AG04450 (cell line): ENCODE measurements at regions not wholly inside any gene's neighbourhood (a gene's known extent, or its start where the extent isn't known, plus 50 kb on each side); places are given as distances from the start of the nearest gene placed in this dataset.

Experiments used
- CTCF ChIA-PET: fragments of 300-600, 350-600 bp; formaldehyde crosslinking; extraction: SDS; loops from one replicate; lab custom pipeline; 2022; ENCODE audit warnings: antibody characterized with exemption, inconsistent platforms; lab: Charles Lee
- POLR2A ChIA-PET: fragments of 350-600 bp; formaldehyde crosslinking; extraction: SDS; loops from one replicate; lab custom pipeline; 2021; ENCODE audit warnings: antibody characterized with exemption, inconsistent platforms; lab: Yijun Ruan, JAX
- DNase-seq: peaks from one replicate; pipeline ENCODE4 v3.0.0-alpha.2; 2011; ENCODE audit warnings: low read depth, low spot score
- H3K27ac ChIP-seq: one replicate; pipeline ENCODE4 v1.5.1; 2012; ENCODE audit warnings: low read depth, low read length, control low read depth
- H3K27me3 ChIP-seq: one replicate; pipeline ENCODE4 v1.6.0; 2012; ENCODE audit warnings: low read length; ENCODE audit not compliant: control insufficient read depth, insufficient read depth
- H3K4me3 ChIP-seq: 2 replicates; pipeline ENCODE4 v1.5.1; 2011; ENCODE audit warnings: mild to moderate bottlenecking, low read depth, low read length, control low read depth
- H3K9me3 ChIP-seq: 2 replicates; pipeline ENCODE4 v1.5.1; 2012; ENCODE audit warnings: low read length; ENCODE audit not compliant: control insufficient read depth, insufficient read depth
- TF ChIP-seq, protein P1 (sequence below): IDR thresholded peaks from 2 replicates; pipeline ENCODE4 v1.5.1; 2011; ENCODE audit warnings: low read depth, low read length, control low read depth, inconsistent platforms

GRCh38 chr11:11129118-11129517 is 223.9 kb downstream of the CSNK2A3 start:
- Histone ChIP-seq H3K27ac (no peak overlapping the region), H3K9me3 (no peaks in the 10 kb centered on the region), H3K27me3 (peaks cover 10% of the 10 kb centered on the region), H3K4me3 (no peak overlapping the region)
- ChIA-PET CTCF (no interaction called here), POLR2A (no interaction called here)
- TF ChIP-seq, protein P1, sequence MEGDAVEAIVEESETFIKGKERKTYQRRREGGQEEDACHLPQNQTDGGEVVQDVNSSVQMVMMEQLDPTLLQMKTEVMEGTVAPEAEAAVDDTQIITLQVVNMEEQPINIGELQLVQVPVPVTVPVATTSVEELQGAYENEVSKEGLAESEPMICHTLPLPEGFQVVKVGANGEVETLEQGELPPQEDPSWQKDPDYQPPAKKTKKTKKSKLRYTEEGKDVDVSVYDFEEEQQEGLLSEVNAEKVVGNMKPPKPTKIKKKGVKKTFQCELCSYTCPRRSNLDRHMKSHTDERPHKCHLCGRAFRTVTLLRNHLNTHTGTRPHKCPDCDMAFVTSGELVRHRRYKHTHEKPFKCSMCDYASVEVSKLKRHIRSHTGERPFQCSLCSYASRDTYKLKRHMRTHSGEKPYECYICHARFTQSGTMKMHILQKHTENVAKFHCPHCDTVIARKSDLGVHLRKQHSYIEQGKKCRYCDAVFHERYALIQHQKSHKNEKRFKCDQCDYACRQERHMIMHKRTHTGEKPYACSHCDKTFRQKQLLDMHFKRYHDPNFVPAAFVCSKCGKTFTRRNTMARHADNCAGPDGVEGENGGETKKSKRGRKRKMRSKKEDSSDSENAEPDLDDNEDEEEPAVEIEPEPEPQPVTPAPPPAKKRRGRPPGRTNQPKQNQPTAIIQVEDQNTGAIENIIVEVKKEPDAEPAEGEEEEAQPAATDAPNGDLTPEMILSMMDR, result no peak
- no peak for DNase-seq

GRCh38 chr11:11125618-11126017 is 227.4 kb downstream of the CSNK2A3 start:
- H3K9me3 ChIP-seq, result no peaks in the 10 kb centered on the region

GRCh38 chr11:11122749-11123148 is 230.3 kb downstream of the CSNK2A3 start:
- TF ChIP-seq, protein P1, result no peak
- Histone ChIP-seq H3K9me3 (no peaks in the 10 kb centered on the region), H3K27ac (no peak overlapping the region), H3K4me3 (no peak overlapping the region), H3K27me3 (peaks cover 13% of the 10 kb centered on the region)
- ChIA-PET CTCF (interaction anchor here (0.5 kb wide), 1 partner anchor 13 kb away, joined by 5 read pairs; no protein-coding TSS in a partner anchor), POLR2A (no interaction called here)
- DNase-seq, result no peak

More at GRCh38 chr11:11125618-11126017, 227.4 kb downstream of the CSNK2A3 start:
- POLR2A ChIA-PET, result no interaction called here
- DNase-seq, result no peak
- TF ChIP-seq, protein P1, result no peak
- H3K27ac ChIP-seq, result no peak overlapping the region
- H3K4me3 ChIP-seq, result no peak overlapping the region
- CTCF ChIA-PET, result no interaction called here
- peaks cover 5% of the 10 kb centered on the region for H3K27me3 ChIP-seq

- ChIA-PET CTCF (no interaction called here), POLR2A (no interaction called here)
- peaks cover 12% of the 10 kb centered on the region for H3K27me3 ChIP-seq
- TF ChIP-seq, protein P1, result no peak
- H3K9me3 ChIP-seq, result no peaks in the 10 kb centered on the region
- no peak for DNase-seq
- no peak overlapping the region for H3K4me3 ChIP-seq
- no peak overlapping the region for H3K27ac ChIP-seq
These were observed 233.1 kb downstream of the CSNK2A3 start for GRCh38 chr11:11119917-11120316.

GRCh38 chr11:11117730-11118129 is 235.3 kb downstream of the CSNK2A3 start:
- Histone ChIP-seq H3K9me3 (no peaks in the 10 kb centered on the region), H3K27me3 (peaks cover 12% of the 10 kb centered on the region), H3K27ac (no peak overlapping the region), H3K4me3 (no peak overlapping the region)
- ChIA-PET POLR2A (no interaction called here), CTCF (interaction anchor here (0.9 kb wide), 1 partner anchor 76 kb away, joined by 3 read pairs; no protein-coding TSS in a partner anchor)
- TF ChIP-seq, protein P1, result no peak
- no peak for DNase-seq
